ENCODE measurements at regions not wholly inside any gene's neighbourhood (a gene's known extent, or its start where the extent isn't known, plus 50 kb on each side); places are given as distances from the start of the nearest gene placed in this dataset.

DNA sequence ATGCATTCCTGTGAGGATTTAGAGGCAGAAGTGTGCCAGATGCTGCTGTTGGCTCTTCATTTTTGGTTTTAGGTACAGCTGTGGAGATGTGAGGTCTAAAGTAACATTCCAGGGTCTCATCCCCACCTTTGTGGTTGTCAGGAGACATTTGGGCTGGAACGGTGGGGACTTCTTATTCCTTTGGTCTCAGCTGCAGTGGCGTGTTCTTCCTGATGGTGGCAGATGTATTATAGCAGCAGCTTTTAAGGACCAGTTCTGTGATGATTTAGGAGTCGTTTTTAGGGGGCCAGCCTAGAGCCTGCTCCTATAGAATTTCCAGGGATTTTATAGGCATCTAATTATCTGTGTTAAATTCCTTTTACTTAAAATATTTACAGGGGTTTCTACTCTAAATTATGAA is 221.0 kb upstream of the EOMES start:
- no peak overlapping the region for H3K27ac ChIP-seq
- no peaks in the 10 kb centered on the region for H3K9me3 ChIP-seq (replicated peaks)
- H3K36me3 ChIP-seq = no peaks in the 10 kb centered on the region
- DNase-seq = peak; percentile 5 to 20
- H3K27me3 ChIP-seq = no peaks in the 10 kb centered on the region
- peaks cover 9% of the 10 kb centered on the region for H3K4me1 ChIP-seq
- H3K4me3 ChIP-seq = no peak overlapping the region

GRCh38 chr3:27945229-27945628 is 223.1 kb upstream of the EOMES start:
- Histone ChIP-seq H3K27me3 (no peaks in the 10 kb centered on the region), H3K9me3 (replicated peaks) (no peaks in the 10 kb centered on the region), H3K4me3 (no peak overlapping the region), H3K27ac (no peak overlapping the region), H3K4me1 (peaks cover 1% of the 10 kb centered on the region), H3K36me3 (no peaks in the 10 kb centered on the region)
- DNase-seq = no peak

DNA sequence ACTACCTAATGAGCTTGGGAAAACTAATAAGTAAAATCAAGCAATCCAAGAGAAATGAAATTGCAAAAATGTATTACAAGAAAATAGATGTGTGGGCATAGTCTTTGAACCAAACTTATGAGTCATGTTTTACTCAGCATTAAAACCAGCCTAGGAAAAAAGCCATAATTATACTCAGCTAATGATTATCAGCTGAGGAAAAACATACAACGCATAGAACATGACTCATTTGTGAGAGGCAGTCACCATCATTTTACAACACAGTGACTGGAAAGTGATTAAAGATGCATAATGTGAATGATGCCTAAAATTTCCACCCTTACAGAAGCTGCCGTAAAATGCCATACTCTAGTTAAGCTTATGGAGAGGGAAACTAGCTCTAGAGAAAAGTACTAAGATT is 238.0 kb upstream of the EOMES start:
- Histone ChIP-seq H3K9me3 (replicated peaks) (no peaks in the 10 kb centered on the region), H3K36me3 (no peaks in the 10 kb centered on the region), H3K27me3 (no peaks in the 10 kb centered on the region), H3K4me3 (no peak overlapping the region), H3K27ac (no peak overlapping the region), H3K4me1 (no peaks in the 10 kb centered on the region)
- DNase-seq = no peak

- DNase-seq = no peak
- Histone ChIP-seq H3K27me3 (no peaks in the 10 kb centered on the region; the same call in 1 of the 2 replicates), H3K36me3 (no peaks in the 10 kb centered on the region), H3K27ac (no peak overlapping the region), H3K9me3 (replicated peaks) (no peaks in the 10 kb centered on the region), H3K4me3 (no peak overlapping the region), H3K4me1 (no peaks in the 10 kb centered on the region)
Measured at GRCh38 chr3:27963519-27963918, 241.4 kb upstream of the EOMES start.

- H3K4me3 ChIP-seq = no peak overlapping the region
- H3K4me1 ChIP-seq = no peaks in the 10 kb centered on the region
Measured at GRCh38 chr3:27971600-27971999, 249.5 kb upstream of the EOMES start.

GRCh38 chr3:27976933-27977332 is 254.8 kb upstream of the EOMES start:
- H3K9me3 ChIP-seq (replicated peaks) = no peaks in the 10 kb centered on the region
- no peak overlapping the region for H3K27ac ChIP-seq
- no peak for DNase-seq
- H3K27me3 ChIP-seq = 0 out of 2 replicates have a peak, but pooled peaks cover 4% of the 10 kb centered on the region
- H3K4me3 ChIP-seq = no peak overlapping the region
- no peaks in the 10 kb centered on the region for H3K4me1 ChIP-seq
- H3K36me3 ChIP-seq = no peaks in the 10 kb centered on the region; the same call in 1 of the 2 replicates

More at GRCh38 chr3:27971600-27971999, 249.5 kb upstream of the EOMES start:
- DNase-seq = no peak
- Histone ChIP-seq H3K27me3 (no peaks in the 10 kb centered on the region; the same call in 1 of the 2 replicates), H3K36me3 (no peaks in the 10 kb centered on the region), H3K27ac (no peak overlapping the region), H3K9me3 (replicated peaks) (no peaks in the 10 kb centered on the region)

DNA sequence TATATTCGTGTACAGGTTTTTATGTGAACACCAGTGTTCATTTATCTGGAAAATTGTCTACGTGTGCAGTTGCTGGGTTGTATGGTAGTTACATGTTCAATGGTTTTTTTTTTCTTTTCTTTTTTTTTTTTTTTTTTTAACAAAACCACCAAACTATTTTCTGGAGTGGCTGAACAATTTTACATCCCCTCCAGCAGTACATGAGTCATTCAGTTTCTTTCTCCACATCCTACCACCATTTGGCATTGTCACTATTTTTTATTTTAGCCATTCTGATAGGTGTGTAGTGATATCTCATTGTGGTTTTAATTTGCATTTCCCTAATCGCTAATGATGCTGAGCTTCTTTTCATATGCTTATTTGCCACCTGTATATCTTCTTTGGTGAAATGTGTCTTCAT is 256.3 kb upstream of the EOMES start:
- DNase-seq = no peak
- no peaks in the 10 kb centered on the region for H3K4me1 ChIP-seq
- H3K9me3 ChIP-seq (replicated peaks) = no peaks in the 10 kb centered on the region
- H3K4me3 ChIP-seq = no peak overlapping the region
- no peak overlapping the region for H3K27ac ChIP-seq
- H3K27me3 ChIP-seq = 0 out of 2 replicates have a peak, but pooled peaks cover 4% of the 10 kb centered on the region
- H3K36me3 ChIP-seq = no peaks in the 10 kb centered on the region; the same call in 1 of the 2 replicates

- no peaks in the 10 kb centered on the region for H3K4me1 ChIP-seq
- no peak overlapping the region for H3K4me3 ChIP-seq
- H3K9me3 ChIP-seq (replicated peaks) = no peaks in the 10 kb centered on the region
- H3K27ac ChIP-seq = no peak overlapping the region
- H3K36me3 ChIP-seq = no peaks in the 10 kb centered on the region
- no peaks in the 10 kb centered on the region for H3K27me3 ChIP-seq
- no peak for DNase-seq
Measured at GRCh38 chr3:27985369-27986035, 255.9 kb upstream of the CMC1 start.

DNA sequence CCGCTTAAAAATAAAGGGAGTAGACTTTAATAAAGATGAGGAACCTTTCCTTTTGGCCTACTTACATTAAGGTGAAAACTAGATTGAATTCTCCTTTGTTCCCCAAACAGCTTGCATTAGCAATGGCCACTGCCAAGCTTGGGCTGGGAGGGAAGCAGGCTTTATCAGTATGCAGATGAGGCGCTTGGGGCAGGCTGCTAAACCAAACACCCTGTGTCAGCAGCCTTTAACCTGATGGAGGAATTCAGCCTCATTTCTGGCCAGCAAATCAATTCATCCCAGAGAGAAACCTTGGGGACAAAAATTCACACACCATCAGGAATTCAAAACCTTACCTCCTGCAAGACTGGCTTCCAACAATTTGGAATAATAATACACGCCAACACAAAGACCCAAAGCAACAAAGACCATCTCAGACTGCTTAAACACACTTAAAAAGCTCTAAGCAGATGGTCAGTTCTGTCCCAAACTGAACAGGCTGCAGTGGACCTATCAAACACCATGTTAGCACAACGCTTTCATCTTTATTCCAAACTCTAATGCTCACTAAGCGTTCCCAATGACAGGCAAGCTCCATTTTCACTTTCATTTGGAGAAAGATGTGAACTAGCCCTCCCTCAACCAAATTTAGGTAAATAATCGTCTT is 255.1 kb upstream of the CMC1 start:
- H3K36me3 ChIP-seq = no peaks in the 10 kb centered on the region
- no peaks in the 10 kb centered on the region for H3K9me3 ChIP-seq (replicated peaks)
- no peaks in the 10 kb centered on the region for H3K27me3 ChIP-seq
- no peak overlapping the region for H3K4me3 ChIP-seq
- no peak overlapping the region for H3K27ac ChIP-seq
- no peaks in the 10 kb centered on the region for H3K4me1 ChIP-seq
- no peak for DNase-seq

DNA sequence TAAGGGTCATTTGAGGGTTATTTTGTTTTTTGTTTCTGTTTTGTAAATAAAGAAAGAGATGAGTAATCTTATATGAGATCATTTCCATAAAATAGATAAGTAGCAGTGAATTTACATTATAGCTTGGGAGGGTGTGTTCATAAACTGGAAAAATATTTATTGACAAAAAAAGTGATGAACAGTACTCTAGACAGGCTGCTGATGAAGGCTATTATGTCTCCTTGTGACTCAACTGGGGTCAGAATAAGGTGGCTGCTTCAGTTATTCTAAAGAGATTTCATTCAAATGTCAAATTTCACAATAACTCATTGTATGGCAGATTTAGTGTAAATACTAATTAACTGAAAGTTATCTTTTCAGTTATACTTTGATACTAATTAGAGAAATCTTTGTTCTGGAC is 251.1 kb upstream of the CMC1 start:
- Histone ChIP-seq H3K27ac (no peak overlapping the region), H3K9me3 (replicated peaks) (no peaks in the 10 kb centered on the region), H3K4me1 (no peaks in the 10 kb centered on the region), H3K27me3 (no peaks in the 10 kb centered on the region; the same call in 1 of the 2 replicates), H3K36me3 (no peaks in the 10 kb centered on the region), H3K4me3 (no peak overlapping the region)
- no peak for DNase-seq

- Histone ChIP-seq H3K27me3 (no peaks in the 10 kb centered on the region; the same call in 1 of the 2 replicates), H3K4me1 (no peaks in the 10 kb centered on the region), H3K9me3 (replicated peaks) (no peaks in the 10 kb centered on the region), H3K36me3 (no peaks in the 10 kb centered on the region), H3K4me3 (no peak overlapping the region), H3K27ac (no peak overlapping the region)
- DNase-seq = no peak
Measured at GRCh38 chr3:27990837-27991236, 250.6 kb upstream of the CMC1 start.

DNA sequence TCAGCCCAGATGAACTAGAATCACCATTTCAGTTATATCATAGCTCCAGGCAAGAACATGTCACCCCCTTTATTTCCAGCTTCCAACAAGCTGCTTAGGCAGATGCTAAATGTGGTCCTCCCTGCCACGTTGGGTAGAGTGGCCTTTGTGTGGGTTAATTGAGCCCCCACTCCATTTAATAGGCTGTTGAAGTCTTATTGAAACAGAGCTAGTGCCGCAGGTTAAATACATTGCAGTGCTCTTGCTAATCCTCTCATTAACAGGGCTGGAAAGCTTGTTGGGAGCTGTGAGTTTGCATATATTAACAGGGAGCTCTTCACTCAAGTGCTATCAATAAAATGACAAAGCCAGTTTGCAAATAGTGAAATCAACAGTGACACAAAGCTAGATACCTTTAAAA is 248.4 kb upstream of the CMC1 start:
- no peaks in the 10 kb centered on the region for H3K4me1 ChIP-seq
- no peaks in the 10 kb centered on the region; the same call in 1 of the 2 replicates for H3K27me3 ChIP-seq
- H3K27ac ChIP-seq = no peak overlapping the region
- no peak overlapping the region for H3K4me3 ChIP-seq
- no peaks in the 10 kb centered on the region for H3K9me3 ChIP-seq (replicated peaks)
- no peaks in the 10 kb centered on the region for H3K36me3 ChIP-seq
- no peak for DNase-seq

- H3K27ac ChIP-seq = no peak overlapping the region
- H3K36me3 ChIP-seq = no peaks in the 10 kb centered on the region
- H3K4me1 ChIP-seq = no peaks in the 10 kb centered on the region
- no peaks in the 10 kb centered on the region for H3K27me3 ChIP-seq
- no peak for DNase-seq
- no peak overlapping the region for H3K4me3 ChIP-seq
- no peaks in the 10 kb centered on the region for H3K9me3 ChIP-seq (replicated peaks)
Measured at GRCh38 chr3:28000608-28001007, 240.8 kb upstream of the CMC1 start.

- H3K4me3 ChIP-seq = no peak overlapping the region
- H3K27me3 ChIP-seq = no peaks in the 10 kb centered on the region
- H3K4me1 ChIP-seq = no peaks in the 10 kb centered on the region
- DNase-seq = no peak
- no peak overlapping the region for H3K27ac ChIP-seq
- H3K36me3 ChIP-seq = no peaks in the 10 kb centered on the region
- H3K9me3 ChIP-seq (replicated peaks) = no peaks in the 10 kb centered on the region
Measured at GRCh38 chr3:28008235-28008634, 233.2 kb upstream of the CMC1 start.

GRCh38 chr3:28012830-28013229 is 228.6 kb upstream of the CMC1 start:
- DNase-seq = no peak
- no peaks in the 10 kb centered on the region for H3K4me1 ChIP-seq
- H3K9me3 ChIP-seq (replicated peaks) = no peaks in the 10 kb centered on the region
- H3K4me3 ChIP-seq = no peak overlapping the region
- H3K36me3 ChIP-seq = no peaks in the 10 kb centered on the region
- H3K27me3 ChIP-seq = no peaks in the 10 kb centered on the region
- no peak overlapping the region for H3K27ac ChIP-seq
